ENCODE measurements at regions not wholly inside any gene's neighbourhood (a gene's known extent, or its start where the extent isn't known, plus 50 kb on each side); places are given as distances from the start of the nearest gene placed in this dataset.

DNA sequence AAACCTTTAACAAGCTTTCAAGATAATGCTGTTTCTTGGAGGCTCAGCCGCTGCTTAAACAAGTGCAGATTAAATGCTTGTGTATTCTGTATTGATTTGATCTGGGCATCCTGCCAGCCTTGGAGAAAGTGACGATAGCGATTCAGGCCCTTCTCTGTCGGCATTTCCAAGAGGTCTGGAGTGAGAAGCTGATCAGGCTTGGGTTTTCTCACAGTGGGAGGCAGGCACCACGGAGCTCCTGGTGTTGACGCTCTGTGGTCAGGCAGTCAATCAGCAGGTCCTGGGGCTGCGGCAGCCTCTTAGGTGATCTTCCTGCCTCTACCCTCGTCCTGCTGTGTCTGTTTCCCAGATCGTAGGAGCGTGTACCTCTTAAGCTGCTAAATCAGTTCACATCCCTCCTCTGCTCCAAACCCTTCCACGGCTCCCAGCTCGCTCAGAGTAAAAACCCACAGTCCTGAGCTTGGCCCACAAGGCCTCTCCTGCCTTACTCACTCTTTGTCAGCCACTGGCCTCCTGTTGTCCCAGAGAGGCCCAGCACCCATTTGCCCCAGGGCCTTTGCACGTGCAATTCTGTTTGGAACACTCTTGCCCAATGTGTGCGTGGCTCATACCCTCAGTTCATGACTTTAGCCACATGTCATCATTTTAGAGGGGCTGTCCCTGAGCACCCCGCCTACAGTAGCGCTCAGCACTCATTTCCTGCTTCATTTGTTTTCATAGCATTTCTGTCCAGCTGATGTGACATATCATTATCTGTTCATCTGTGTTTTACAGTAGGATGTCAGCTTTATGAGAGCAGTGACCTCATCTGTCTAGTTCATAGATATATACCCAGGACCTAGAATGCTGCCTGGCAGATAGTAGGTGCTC, 155.4 kb downstream of the AACS start:
- no peak for ATAC-seq
- intact Hi-C loops (cut with micrococcal nuclease) = no loop called here
- no peak for DNase-seq

DNA sequence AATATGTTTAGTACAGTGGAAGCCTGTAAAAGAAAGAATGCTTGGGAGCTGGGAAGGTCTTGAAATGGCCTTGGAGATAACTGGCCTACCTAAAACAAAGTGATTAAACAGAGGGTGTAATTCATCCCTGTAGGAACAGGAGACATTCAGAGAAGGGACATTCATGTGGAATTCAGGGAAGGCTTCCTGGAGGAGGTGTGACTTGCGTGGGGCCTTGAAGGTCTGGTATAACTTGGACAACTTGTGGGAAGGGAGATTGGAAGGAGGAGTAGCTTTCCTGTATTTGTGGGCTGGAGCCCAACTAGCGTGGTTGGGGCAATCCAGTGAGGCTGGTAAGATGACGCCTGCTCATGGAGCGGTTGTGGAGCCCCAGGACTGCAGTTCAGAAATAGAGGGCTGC, 156.4 kb downstream of the AACS start:
- intact Hi-C loops (cut with micrococcal nuclease) = no loop called here
- ATAC-seq (no peak), DNase-seq (no peak)

DNA sequence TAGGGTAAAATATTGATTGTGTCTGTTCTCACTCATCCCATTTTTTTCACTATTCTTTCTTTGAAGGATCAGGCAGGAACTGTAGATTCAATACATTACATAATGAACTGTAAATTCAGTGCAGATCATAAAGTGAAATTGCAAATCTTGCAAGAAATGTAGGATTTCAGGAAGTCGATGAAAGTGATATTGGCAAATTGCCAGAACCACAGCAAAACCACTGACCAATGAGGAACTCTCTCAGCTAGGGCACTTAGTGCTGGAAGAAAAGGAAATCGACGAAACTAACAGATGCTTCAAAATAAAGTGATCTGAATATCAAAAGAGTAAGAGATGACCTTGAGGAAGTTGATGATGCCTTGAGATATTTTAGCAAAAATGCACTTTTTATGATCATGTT, 157.6 kb downstream of the AACS start:
- ATAC-seq (no peak), DNase-seq (no peak)
- intact Hi-C loops (cut with micrococcal nuclease) = no loop called here

DNA sequence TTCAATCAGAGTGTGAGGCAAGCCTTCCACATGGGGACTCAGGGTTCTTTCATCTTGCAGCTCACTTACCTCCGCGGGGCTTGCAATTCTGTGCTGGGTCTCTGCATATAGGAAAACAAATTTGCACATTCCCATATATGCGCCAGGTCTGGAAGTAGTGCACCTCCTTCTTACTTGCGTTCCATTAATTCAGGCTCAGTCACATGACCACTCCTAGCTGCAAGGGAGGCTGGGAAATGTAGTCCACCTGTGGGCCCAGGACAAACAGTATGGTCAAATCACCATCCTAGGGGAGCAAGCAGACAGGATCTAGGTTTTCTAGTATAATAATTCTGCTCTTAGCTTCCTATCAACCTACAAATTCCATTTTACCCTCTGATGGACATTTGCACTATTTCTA, 160.4 kb downstream of the AACS start:
- intact Hi-C loops (cut with micrococcal nuclease) = no loop called here
- no peak for DNase-seq
- no peak for ATAC-seq

DNA sequence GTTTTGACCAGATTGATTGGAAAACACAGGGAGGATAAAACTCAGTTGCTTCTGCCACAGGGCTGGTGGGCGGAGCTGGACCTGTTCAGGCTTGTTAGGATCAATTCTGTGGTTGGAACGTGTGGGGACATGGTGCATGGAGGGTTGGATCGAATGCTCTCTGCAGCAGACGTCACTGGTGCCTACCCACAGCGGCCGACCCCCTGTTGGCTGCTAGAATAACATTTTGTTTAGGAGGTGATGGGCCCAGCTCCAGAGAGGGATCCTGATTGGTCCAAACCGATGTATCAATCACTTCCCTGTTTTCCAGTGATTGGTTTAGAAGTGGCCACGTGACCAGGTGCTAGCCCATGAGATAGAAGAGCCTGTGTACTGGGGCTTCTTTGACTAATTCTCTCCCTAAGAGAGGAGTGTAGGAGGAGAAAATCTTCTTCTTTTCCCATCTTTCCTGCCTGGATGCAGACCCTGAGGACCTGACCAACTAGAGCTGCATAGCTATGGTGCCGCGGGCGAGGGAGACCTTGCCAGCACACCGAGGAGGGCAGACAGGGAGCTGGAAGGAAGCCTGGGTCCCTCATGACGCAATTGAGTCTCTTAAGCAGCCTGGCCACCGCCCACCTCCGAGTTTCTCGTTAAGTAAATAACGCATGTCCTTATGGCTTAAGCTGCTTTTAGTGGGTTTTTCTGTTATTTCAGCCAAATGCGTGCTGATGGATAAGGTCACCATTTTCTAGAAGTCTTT, 163.5 kb downstream of the AACS start:
- intact Hi-C loops (cut with micrococcal nuclease) = no loop called here
- ATAC-seq (no peak), DNase-seq (no peak)

DNA sequence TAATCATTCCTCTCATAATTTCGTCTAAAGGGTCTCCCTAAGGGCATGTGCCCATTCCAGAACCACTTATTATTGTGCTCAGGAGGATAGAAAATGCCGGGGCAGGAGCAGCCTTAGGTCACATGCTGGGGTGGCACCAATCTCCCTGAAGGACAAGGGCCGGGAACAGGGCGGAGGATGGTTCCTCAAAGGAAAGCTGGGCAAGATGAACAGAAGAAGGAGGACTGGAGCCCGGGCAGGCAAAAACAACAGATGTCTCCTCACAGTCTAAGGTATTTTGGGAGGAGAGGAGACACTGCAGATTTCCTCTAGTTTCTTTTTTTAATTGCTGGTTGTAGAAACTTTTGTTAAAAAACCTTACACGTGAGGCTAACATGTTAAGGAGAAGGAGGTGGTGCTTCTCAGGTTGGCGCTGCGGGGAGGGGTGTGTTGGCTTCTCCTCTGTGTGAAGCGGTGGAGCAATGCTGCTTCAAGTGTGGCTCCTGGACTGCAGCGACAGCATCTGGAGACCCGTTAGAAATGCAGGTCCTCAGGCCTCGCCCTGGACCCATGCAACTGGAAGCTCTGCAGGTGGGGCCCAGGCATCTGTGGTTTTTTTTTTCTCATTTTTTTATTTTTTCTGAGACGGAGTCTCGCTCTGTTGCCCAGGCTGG, 164.8 kb downstream of the AACS start:
- ATAC-seq = no peak
- intact Hi-C loops (cut with micrococcal nuclease) = no loop called here
- DNase-seq = no peak

DNA sequence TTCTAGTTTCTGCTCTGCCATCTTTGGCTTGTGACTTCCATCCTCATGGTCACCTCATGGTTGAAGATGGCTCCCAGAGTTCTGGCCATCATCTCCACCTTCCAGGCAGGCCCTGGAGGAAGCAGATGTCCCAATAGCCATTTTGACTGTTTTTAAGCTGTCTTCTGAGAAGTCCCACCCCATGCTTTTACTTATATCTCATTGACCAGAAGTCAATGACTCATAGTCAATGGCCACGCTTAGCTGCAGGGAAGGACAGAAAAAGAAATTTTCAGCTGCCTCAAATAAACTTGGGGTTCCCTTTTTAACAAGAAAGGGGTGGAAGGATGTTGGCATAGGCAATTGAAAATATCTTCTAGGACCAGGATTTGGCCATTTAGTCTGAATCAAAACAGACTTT, 168.1 kb downstream of the AACS start:
- DNase-seq = no peak
- no peak for ATAC-seq
- intact Hi-C loops (cut with micrococcal nuclease) = no loop called here

DNA sequence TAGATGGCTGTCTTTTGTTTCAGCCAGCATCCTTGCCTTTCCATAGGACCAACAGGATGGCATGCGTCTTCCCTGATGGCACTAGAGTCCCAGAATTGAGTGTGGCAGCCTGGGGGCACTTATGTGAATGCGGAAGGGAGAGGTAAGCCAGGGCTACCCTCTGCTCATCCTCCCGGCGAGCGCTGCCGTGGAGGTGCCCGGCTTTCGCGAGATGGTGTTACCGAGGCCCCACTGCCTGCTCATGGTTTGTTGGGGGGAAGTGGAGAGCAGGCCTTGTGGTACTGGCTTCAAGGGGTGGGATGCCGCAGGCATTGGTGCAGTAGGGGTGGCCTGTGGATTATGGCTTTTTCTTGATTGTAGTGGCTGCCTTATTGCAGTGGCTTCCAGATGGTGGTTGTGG, 174.3 kb downstream of the AACS start:
- DNase-seq (no peak), ATAC-seq (no peak)
- intact Hi-C loops (cut with micrococcal nuclease) = no loop called here

DNA sequence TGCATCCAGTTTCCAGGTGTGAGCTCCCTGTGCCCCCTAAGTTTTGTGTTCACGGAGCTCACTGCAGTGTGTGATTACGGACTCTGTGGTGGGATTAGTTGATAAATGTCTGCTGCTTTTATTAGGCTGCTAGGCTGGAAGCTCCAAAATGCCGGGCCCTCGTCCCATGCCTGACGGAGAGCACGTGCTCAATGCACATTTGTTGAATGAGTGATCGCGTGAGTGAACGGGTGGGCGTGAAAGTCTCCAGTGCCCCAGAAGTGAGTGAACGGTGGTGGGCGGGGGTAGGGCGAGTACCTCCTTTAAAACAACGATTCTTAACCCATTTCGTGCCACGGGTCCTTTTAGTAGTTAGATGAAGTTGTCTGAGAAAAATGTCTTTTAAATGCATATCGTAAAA, 175.5 kb downstream of the AACS start:
- intact Hi-C loops (cut with micrococcal nuclease) = no loop called here
- DNase-seq (no peak), ATAC-seq (no peak)

DNA sequence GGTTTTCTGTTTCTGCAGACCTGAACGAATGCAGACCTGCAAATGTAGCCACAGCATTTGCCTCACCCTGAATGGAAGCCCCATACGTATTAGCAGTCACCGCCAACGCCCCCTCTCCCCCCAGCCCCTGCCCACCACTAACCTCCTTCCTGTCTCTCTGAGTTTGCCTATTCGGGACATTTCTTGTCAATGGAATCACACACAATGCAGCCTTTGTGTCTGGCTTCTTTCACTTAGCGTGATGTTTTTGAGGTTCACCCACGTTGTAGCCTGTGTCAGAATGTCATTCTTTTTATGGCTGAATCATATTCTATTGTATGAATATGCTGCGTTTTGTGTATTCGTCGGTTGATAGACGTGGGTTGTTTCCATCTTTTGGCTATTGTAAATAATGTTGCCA, 178.6 kb downstream of the AACS start:
- DNase-seq = no peak
- intact Hi-C loops (cut with micrococcal nuclease) = no loop called here
- no peak for ATAC-seq

DNA sequence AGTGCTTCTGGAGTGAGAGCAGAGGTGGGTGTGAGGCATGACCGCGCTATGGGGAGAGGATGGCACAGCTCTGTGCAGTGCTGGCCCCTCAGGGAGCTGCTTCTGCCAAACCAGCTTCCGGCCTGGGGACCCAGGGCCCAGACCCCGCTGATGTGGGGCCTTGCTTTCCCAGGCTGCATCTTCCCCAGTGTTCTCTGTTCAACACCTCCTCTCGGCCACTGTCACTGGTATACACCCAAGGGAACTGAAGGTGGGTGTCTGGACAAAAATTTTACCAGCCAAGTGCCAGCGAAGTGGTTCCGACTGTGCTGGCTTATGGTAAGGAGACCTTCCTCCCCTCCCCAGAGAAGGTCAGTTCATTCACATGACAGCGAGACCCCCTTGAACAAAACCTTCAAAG, 179.1 kb downstream of the AACS start:
- intact Hi-C loops (cut with micrococcal nuclease) = no loop called here
- no peak for ATAC-seq
- no peak for DNase-seq

DNA sequence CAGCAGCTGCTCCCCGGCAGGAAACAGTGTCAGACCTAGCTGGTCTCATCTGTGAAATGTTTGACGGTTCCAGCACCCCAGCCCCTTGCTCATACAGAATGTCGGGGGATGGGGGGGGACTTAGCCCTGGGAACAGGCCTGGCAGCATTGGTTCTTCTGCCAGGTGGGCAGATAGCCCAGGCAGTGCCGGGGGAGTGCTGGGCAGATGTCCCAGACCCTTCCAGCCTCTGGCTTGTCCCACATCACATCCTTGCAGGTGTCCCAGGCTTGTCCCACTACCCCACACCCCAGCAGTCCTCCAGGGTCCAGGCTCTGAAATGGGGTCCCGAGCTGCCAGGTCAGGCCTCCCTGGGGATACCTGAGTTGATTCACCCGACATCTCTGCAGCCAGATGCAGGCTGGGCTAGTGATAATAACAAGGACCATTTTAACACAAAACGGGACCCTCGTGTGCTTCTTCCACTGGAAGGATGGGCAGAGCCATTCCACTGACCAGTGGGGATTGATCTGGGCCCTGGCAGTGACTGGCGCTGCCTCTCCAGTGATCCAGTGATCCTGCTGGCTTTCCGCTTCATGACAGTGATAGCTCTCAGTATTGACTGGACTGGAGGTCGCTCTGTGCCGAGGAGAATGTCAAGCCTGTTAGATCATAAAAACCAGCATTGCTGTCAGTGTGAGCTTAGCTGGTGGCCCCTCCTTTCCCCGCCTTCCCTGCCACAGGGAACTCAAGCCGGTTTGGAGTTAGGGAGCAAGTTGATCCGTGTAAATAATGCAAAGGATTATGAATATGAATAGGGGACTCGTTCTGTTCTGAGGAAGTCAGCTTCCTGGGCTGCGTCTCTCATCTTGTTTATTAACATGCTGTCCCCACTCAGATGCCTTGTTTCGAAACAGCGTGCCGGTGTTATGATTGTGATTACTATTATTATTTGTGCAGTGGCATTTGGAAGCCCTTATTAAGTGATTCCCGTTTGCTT, 180.6 kb downstream of the AACS start:
- intact Hi-C loops (cut with micrococcal nuclease) = no loop called here
- no peak for DNase-seq
- ATAC-seq = no peak

DNA sequence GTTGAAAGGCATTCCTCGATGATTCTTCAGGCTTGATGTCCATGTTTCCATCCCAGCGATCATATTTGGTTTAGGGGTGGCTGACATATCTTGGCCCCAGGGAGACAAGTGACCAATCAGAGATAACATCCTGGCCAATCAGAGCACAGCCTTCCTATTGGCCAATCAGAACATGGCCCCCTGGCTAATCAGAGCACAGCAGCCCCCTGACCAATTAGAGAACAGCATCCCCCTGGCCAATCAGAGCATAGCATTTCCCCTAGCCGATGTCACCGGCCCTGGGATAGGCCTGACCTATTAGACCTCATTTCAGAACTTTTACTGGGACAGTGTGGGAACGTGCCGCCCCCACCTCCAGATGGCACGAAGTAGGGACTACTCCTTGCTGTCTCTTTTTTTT, 182.2 kb downstream of the AACS start:
- DNase-seq = no peak
- no peak for ATAC-seq
- intact Hi-C loops (cut with micrococcal nuclease) = no loop called here

DNA sequence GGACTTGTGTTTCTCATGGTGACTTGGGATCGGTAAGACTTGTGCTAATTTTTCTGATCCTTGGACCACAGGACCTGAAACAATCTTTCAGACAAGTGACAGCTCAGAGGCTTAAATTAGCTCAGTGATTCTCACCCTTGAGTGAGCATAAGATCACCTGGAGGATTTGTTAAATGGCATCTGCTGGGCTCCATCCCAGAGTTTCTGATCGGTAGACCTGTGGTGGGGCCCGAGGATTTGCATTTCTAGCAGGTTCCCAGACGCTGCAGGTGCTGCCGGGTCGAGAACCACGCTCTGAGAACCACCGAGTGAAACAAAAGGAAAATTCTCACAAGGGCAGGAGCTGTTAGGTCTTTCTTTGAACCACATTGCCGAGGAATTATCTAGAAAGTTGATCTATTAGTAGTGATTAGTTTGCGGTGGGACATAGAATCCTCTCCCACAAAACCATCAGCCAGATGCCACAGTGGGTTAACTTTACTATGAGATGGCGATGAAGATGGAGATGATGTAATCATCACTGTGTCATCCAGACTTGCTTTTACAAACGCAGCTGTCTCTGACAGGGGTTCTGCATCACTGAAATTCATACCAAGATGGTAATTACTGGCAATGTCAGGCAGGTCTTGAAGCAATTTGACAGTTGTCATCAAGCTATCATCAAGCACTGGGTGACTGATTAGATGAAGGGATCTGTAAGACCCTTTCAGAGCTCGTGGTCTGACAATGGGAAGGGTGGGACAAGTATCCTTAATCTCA, 184.0 kb downstream of the AACS start:
- ATAC-seq (no peak), DNase-seq (no peak)
- intact Hi-C loops (cut with micrococcal nuclease) = no loop called here

DNA sequence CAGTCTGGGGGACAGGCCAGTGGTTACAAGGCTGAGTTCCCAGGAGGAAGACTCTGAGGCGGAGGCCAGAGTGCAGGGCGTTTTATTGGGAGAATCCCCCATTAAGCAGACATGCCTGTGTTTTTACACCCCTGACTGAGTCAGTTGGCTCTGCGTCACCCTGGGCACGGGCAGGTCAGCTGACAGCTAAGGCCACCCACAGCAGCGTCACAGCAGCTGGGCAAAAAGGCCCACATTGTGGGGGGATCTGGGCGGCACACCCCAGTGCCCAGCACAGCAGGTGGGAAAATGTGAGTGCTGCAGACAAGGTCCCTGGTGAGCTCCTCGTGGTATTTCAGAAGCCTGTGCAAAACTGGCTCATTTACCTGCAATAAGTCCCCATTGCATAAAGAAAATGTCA, 184.7 kb downstream of the AACS start:
- DNase-seq = no peak

DNA sequence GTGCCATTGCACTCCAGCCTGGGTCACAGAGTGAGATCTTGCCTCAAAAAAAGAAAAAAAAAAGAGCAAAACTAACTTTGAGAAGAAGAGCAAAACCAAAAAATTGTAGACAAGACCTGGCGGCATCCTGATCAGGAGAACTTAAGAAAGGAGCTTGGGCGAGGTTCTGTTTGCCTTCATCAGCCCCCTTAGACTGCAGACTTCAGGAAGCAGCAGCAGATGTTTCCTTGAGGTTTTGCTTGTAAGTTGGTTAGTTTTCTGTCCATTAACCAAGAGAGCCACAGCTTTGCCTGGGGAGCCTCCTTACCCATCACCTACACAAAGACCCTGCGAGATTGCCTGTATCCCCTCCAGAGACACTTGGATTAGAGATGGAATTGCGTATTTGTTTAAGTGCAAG, 189.0 kb downstream of the AACS start:
- DNase-seq (no peak), ATAC-seq (no peak)
- intact Hi-C loops (cut with micrococcal nuclease) = no loop called here

More for the DNA sequence above, 184.7 kb downstream of the AACS start:
- no peak for ATAC-seq
- intact Hi-C loops (cut with micrococcal nuclease) = no loop called here

DNA sequence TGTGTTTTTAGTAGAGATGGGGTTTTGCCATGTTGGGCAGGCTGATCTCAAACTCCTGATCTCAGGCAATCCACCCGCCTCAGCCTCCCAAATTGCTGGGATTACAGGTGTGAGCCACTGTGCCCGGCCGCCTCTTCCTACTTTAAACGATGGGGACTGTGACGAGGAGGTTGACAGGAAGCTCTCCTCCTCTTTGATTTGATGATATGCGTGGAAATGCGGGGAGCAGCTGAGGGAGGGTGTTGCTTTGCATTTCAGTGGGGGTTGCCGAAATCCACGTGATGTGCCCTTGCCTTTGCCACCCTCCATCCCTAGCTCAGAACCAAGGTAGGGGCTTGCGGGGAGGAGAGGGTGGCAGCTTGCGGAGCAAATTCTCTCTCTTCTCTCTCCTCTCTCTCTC, 189.6 kb downstream of the AACS start:
- DNase-seq (no peak), ATAC-seq (no peak)
- intact Hi-C loops (cut with micrococcal nuclease) = no loop called here

DNA sequence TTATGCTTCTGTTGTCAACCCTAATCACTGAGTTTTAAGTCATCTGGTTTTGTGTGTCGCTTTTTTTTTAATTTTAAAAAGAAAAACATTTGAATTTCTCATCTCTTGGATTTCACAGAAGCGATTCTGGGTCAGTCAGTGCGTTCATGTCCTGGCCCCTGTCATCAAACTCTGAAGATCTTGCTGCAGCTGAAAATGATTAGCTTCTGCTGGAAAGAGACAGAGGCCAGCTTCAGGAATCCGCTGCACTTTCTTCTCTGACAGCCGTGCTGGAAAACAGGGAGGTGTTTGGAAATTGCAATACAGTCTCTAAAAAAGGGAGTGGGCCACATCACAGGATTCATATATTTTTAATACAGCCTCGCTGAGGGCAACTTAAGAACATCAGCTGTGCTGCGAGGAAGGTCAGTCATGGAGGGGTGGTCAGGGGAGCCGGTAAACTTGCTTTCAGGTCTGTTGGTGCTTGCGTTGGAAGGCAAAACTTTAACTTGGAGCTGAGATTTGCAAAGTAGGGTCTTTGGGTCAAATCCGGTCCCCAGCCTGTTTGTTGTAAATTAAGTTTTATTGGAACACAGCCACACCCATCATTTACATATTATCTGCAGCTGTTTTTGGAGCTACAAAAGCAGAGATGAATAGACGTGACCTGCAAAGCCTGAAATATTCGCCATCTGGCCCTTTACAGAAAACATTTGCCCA, 190.8 kb downstream of the AACS start:
- DNase-seq (no peak), ATAC-seq (no peak)
- intact Hi-C loops (cut with micrococcal nuclease) = no loop called here
